ENCODE measurements at regions not wholly inside any gene's neighbourhood (a gene's known extent, or its start where the extent isn't known, plus 50 kb on each side); places are given as distances from the start of the nearest gene placed in this dataset.

DNA sequence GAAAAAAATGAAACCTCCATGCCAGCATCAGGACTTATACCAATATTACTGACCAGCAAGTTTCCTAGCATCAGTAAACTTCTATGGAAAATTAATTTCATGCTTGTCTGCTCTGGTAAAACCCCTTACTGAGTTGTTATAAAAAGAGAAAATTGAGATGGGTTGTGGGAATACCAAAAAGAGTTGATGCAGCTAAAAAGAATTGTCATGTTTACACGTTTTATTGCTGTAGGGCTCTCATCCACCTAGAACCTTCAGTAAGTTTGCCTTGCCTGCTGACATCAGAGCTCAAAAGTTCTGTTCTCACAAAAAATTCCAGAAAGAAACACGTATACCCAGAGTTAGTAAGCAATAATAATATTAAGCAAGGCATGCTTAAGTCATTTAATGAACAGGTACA is 641.3 kb upstream of the ZNF385D start:
- CTCF ChIA-PET = no interaction called here
- H3K36me3 ChIP-seq (ENCODE audit: control insufficient read depth in 2 of 2, insufficient read depth in 1 of 2, low read length in 2 of 2) = no peaks in the 10 kb centered on the region

DNA sequence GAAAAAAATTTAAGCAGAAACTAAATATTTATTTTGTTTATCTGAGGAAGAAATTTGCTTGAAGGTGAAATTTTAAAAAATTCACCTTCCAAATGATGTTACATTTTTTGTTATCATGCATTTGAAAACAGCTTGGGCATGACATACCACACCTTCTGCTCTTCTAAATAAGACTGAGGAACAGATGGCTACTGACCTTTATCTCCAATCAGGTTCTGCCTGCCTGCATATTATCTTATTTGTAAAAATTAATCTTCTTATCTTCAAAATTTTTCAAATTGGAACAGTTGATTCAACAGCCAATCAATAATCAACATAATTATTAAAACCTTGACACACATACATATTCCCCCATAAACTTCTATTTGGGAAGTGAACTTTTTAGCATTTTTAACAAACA is 641.8 kb upstream of the ZNF385D start:
- Histone ChIP-seq H3K27ac (ENCODE audit: extremely low read depth, low read depth, low read length) (no peak overlapping the region), H3K4me1 (ENCODE audit: control insufficient read depth, insufficient read depth, low read length) (no peaks in the 10 kb centered on the region), H3K36me3 (ENCODE audit: control insufficient read depth in 2 of 2, insufficient read depth in 1 of 2, low read length in 2 of 2) (no peaks in the 10 kb centered on the region), H3K4me3 (ENCODE audit: low read depth, low read length) (no peak overlapping the region), H3K9me3 (ENCODE audit: control insufficient read depth, insufficient read depth, low read depth, low read length) (no peaks in the 10 kb centered on the region)
- ChIA-PET CTCF (no interaction called here), POLR2A (no interaction called here)
- TF ChIP-seq, protein P1, sequence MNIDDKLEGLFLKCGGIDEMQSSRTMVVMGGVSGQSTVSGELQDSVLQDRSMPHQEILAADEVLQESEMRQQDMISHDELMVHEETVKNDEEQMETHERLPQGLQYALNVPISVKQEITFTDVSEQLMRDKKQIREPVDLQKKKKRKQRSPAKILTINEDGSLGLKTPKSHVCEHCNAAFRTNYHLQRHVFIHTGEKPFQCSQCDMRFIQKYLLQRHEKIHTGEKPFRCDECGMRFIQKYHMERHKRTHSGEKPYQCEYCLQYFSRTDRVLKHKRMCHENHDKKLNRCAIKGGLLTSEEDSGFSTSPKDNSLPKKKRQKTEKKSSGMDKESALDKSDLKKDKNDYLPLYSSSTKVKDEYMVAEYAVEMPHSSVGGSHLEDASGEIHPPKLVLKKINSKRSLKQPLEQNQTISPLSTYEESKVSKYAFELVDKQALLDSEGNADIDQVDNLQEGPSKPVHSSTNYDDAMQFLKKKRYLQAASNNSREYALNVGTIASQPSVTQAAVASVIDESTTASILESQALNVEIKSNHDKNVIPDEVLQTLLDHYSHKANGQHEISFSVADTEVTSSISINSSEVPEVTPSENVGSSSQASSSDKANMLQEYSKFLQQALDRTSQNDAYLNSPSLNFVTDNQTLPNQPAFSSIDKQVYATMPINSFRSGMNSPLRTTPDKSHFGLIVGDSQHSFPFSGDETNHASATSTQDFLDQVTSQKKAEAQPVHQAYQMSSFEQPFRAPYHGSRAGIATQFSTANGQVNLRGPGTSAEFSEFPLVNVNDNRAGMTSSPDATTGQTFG (tag by site-specific recombination; IDR thresholded peaks at IDR 0.05; ENCODE audit: borderline replicate concordance) = no peak
- TF ChIP-seq ZNF112 (tag by site-specific recombination; IDR thresholded peaks at IDR 0.05) = no peak
- no peak for TF ChIP-seq ZBTB8A (tag by site-specific recombination; IDR thresholded peaks at IDR 0.05)
- no peak for TF ChIP-seq ZNF837 (tag by site-specific recombination; IDR thresholded peaks at IDR 0.05)
- TF ChIP-seq ZNF585B (tag by site-specific recombination; IDR thresholded peaks at IDR 0.05) = no peak
- no peak for TF ChIP-seq GLIS1 (tag by site-specific recombination; IDR thresholded peaks at IDR 0.05)
- no peak for TF ChIP-seq ZFP3 (tag by site-specific recombination; IDR thresholded peaks at IDR 0.05; ENCODE audit: low read depth)
- no peak for TF ChIP-seq ZBTB7A (tag by site-specific recombination; IDR thresholded peaks at IDR 0.05; ENCODE audit: low read depth)
- no peak for TF ChIP-seq ZBTB1 (tag by site-specific recombination; IDR thresholded peaks at IDR 0.05)
- no peak for TF ChIP-seq ZNF830 (tag by site-specific recombination; IDR thresholded peaks at IDR 0.05; ENCODE audit: low read depth)
- TF ChIP-seq ZNF114 (tag by site-specific recombination; IDR thresholded peaks at IDR 0.05) = no peak
- TF ChIP-seq ZNF48 (tag by site-specific recombination; IDR thresholded peaks at IDR 0.05) = no peak

More for the DNA sequence above, 641.3 kb upstream of the ZNF385D start:
- Histone ChIP-seq H3K4me3 (ENCODE audit: low read depth, low read length) (no peak overlapping the region), H3K9me3 (ENCODE audit: control insufficient read depth, insufficient read depth, low read depth, low read length) (no peaks in the 10 kb centered on the region), H3K4me1 (ENCODE audit: control insufficient read depth, insufficient read depth, low read length) (no peaks in the 10 kb centered on the region), H3K27ac (ENCODE audit: extremely low read depth, low read depth, low read length) (no peak overlapping the region)
- POLR2A ChIA-PET = no interaction called here
- TF ChIP-seq IKZF3 (tag by site-specific recombination; IDR thresholded peaks at IDR 0.05) (no peak), ZNF37A (tag by site-specific recombination; IDR thresholded peaks at IDR 0.05) (no peak), ZNF132 (tag by site-specific recombination; IDR thresholded peaks at IDR 0.05; ENCODE audit: borderline replicate concordance) (no peak), ZNF776 (tag by site-specific recombination; IDR thresholded peaks at IDR 0.05; ENCODE audit: borderline replicate concordance) (no peak), ZBTB1 (tag by site-specific recombination; IDR thresholded peaks at IDR 0.05) (no peak), ZSCAN30 (tag by site-specific recombination; IDR thresholded peaks at IDR 0.05) (no peak), SP7 (tag by site-specific recombination; IDR thresholded peaks at IDR 0.05) (no peak), ZNF223 (tag by site-specific recombination; IDR thresholded peaks at IDR 0.05) (no peak), ZNF501 (tag by site-specific recombination; IDR thresholded peaks at IDR 0.05) (no peak), ZNF423 (tag by site-specific recombination; IDR thresholded peaks at IDR 0.05) (no peak), ZFP3 (tag by site-specific recombination; IDR thresholded peaks at IDR 0.05; ENCODE audit: low read depth) (no peak), ZNF530 (tag by site-specific recombination; IDR thresholded peaks at IDR 0.05; ENCODE audit: low read depth) (no peak), BCL11A (tag by site-specific recombination; IDR thresholded peaks at IDR 0.05; ENCODE audit: low read depth) (no peak), KLF7 (tag by site-specific recombination; IDR thresholded peaks at IDR 0.05; ENCODE audit: borderline replicate concordance) (no peak), ZNF366 (tag by site-specific recombination; conservative IDR thresholded peaks at IDR 0.05) (no peak), ZFHX2 (tag by site-specific recombination; conservative IDR thresholded peaks at IDR 0.05) (no peak)
- TF ChIP-seq, protein P2, sequence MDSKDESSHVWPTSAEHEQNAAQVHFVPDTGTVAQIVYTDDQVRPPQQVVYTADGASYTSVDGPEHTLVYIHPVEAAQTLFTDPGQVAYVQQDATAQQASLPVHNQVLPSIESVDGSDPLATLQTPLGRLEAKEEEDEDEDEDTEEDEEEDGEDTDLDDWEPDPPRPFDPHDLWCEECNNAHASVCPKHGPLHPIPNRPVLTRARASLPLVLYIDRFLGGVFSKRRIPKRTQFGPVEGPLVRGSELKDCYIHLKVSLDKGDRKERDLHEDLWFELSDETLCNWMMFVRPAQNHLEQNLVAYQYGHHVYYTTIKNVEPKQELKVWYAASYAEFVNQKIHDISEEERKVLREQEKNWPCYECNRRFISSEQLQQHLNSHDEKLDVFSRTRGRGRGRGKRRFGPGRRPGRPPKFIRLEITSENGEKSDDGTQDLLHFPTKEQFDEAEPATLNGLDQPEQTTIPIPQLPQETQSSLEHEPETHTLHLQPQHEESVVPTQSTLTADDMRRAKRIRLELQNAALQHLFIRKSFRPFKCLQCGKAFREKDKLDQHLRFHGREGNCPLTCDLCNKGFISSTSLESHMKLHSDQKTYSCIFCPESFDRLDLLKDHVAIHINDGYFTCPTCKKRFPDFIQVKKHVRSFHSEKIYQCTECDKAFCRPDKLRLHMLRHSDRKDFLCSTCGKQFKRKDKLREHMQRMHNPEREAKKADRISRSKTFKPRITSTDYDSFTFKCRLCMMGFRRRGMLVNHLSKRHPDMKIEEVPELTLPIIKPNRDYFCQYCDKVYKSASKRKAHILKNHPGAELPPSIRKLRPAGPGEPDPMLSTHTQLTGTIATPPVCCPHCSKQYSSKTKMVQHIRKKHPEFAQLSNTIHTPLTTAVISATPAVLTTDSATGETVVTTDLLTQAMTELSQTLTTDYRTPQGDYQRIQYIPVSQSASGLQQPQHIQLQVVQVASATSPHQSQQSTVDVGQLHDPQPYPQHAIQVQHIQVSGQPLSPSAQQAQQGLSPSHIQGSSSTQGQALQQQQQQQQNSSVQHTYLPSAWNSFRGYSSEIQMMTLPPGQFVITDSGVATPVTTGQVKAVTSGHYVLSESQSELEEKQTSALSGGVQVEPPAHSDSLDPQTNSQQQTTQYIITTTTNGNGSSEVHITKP (tag by site-specific recombination; IDR thresholded peaks at IDR 0.05) = no peak
- TF ChIP-seq, protein P3, sequence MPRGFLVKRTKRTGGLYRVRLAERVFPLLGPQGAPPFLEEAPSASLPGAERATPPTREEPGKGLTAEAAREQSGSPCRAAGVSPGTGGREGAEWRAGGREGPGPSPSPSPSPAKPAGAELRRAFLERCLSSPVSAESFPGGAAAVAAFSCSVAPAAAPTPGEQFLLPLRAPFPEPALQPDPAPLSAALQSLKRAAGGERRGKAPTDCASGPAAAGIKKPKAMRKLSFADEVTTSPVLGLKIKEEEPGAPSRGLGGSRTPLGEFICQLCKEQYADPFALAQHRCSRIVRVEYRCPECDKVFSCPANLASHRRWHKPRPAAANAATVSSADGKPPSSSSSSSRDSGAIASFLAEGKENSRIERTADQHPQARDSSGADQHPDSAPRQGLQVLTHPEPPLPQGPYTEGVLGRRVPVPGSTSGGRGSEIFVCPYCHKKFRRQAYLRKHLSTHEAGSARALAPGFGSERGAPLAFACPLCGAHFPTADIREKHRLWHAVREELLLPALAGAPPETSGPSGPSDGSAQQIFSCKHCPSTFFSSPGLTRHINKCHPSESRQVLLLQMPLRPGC (tag by site-specific recombination; IDR thresholded peaks at IDR 0.05) = no peak
- TF ChIP-seq, protein P4, sequence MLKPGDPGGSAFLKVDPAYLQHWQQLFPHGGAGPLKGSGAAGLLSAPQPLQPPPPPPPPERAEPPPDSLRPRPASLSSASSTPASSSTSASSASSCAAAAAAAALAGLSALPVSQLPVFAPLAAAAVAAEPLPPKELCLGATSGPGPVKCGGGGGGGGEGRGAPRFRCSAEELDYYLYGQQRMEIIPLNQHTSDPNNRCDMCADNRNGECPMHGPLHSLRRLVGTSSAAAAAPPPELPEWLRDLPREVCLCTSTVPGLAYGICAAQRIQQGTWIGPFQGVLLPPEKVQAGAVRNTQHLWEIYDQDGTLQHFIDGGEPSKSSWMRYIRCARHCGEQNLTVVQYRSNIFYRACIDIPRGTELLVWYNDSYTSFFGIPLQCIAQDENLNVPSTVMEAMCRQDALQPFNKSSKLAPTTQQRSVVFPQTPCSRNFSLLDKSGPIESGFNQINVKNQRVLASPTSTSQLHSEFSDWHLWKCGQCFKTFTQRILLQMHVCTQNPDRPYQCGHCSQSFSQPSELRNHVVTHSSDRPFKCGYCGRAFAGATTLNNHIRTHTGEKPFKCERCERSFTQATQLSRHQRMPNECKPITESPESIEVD (tag by site-specific recombination; IDR thresholded peaks at IDR 0.05) = no peak

Measured in HEK293 (cell line).